Cardiac fibroblast (primary cell): ENCODE measurements at regions not wholly inside any gene's neighbourhood (a gene's known extent, or its start where the extent isn't known, plus 50 kb on each side); places are given as distances from the start of the nearest gene placed in this dataset.

Source experiments
- DNase-seq, 2 donors: peaks; one replicate each; pipeline versions ENCODE4 v3.0.0 to v3.0.0-alpha.2; 2010; ENCODE audit warnings: low read depth in 2 of 2
- H3K4me3 ChIP-seq, 2 donors: replicated peaks in 1 of 2; 1 replicate in 1 of 2; 2 replicates in 1 of 2; pipeline ENCODE4 v1.5.1; 2011; ENCODE audit warnings: low read depth in 2 of 2, low read length in 2 of 2, mild to moderate bottlenecking in 2 of 2, moderate library complexity in 1 of 2
- TF ChIP-seq, protein P1 (sequence below): IDR thresholded peaks from one replicate; pipeline ENCODE4 v1.5.1; 2011; ENCODE audit warnings: low read depth, mild to moderate bottlenecking, low read length, inconsistent platforms

DNA sequence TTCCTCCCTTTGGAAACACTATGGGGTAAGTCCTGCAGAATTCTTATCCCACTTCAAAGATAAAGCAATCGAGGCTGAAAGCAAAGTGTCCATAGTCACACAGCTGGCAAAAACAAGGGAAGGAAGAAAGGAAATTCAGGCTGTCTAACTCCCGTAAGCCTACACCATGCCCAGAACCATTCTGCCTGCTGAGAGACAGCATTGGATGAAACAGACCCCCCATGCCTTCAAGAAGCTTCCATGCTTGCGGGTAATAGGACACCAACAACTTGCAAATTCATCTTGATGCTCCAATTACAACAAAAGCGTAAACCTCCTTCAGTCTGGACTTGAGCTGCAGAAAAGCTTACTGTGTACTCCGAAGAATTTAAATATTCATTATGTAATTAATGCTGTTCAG is 181.1 kb upstream of the WWC1 start:
- DNase-seq = no peak
- TF ChIP-seq, protein P1, sequence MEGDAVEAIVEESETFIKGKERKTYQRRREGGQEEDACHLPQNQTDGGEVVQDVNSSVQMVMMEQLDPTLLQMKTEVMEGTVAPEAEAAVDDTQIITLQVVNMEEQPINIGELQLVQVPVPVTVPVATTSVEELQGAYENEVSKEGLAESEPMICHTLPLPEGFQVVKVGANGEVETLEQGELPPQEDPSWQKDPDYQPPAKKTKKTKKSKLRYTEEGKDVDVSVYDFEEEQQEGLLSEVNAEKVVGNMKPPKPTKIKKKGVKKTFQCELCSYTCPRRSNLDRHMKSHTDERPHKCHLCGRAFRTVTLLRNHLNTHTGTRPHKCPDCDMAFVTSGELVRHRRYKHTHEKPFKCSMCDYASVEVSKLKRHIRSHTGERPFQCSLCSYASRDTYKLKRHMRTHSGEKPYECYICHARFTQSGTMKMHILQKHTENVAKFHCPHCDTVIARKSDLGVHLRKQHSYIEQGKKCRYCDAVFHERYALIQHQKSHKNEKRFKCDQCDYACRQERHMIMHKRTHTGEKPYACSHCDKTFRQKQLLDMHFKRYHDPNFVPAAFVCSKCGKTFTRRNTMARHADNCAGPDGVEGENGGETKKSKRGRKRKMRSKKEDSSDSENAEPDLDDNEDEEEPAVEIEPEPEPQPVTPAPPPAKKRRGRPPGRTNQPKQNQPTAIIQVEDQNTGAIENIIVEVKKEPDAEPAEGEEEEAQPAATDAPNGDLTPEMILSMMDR = no peak
- H3K4me3 ChIP-seq = no peak overlapping the region

DNA sequence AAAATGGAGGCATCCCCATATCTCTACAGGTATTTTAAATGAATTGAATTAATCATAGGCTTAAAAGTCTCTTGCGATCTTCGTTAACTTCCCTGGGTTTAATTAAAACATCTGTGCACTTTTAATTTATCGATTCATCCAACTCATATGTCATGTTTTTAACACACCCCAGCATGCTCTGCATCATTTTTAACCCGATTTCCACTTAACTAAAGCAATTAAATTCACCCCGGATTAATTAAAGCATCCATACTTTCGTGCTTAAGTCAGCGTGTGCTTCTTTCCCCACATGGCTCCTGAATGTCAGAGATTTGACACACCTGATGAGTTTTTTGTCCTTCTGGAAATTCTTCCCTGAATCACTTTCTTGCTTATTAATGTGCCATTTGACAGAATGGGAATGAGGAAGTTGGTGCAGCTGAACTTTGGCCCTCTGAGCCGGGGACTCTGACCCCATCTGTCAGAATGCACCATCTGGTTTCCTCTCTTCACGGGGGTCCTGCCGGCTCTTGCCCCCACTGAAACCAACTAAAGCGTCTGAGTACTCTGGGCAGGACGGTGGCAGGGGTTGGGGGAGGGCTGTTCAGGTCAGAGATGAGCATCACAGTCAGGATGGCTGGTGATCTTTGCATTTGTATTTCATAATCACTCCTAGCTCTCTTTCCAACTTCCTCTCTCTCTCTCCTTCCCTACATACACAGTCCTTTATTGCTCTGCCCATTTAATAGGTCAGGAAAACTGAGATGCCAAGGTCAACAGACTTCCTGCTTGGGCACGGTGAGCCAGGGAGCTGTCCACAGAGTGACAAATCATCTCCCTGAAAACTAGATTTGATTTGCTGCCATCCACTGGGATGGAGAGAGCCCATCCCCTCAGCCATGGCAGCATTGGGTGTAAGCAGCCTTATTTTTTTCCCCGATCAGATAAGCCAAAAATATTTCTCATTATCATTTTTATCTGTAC is 180.3 kb upstream of the WWC1 start:
- TF ChIP-seq, protein P1 = no peak
- DNase-seq = no peak
- no peak overlapping the region for H3K4me3 ChIP-seq

DNA sequence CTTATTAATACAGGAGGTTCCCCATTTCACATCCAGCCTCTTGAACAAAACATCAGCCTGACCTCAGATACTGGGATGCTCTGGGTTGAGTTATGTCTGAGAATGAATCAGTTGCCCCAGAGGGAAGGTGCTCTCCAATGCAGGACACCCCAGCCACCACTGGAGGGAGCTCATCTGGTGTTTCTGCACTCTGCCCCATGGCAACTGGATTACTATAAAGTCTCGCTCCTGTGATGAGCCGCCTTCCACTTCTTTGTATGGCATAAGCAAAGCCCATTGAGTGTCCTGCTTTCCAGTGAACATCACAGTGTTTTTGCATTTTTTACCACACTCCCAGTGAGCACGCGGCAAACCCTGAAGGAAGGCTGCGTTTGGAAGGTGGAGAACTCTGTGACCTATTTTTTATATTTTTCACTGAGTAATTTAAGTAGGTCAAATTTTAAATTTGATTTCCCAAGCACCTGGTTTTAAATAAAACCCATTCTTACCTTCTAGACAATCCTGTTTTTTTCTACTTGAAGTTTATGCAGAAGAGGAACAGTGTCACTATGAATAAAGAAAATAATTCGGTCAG is 176.9 kb upstream of the WWC1 start:
- TF ChIP-seq, protein P1 = peak; percentile 43
- DNase-seq = peak; percentile 14 to 43
- H3K4me3 ChIP-seq = no peak overlapping the region

DNA sequence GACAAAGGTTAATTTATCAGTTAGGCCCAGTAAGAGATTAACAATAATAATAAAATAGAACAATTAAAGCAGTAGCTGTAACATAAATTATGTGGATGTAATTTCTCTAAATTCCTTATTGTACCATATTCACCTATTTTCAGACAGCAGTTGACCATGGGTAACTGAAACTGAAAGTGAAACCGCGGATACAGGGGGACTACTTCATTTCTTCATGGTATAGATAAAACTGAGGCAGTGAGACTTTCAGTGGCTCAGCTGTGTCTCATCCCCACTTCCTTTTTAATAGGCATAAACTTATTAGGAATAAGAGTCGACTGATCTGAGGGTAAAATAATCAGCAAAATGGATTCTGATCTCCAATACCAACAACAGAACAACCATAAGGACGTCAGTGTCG is 174.0 kb upstream of the WWC1 start:
- no peak overlapping the region for H3K4me3 ChIP-seq
- no peak for DNase-seq
- TF ChIP-seq, protein P1 = no peak

DNA sequence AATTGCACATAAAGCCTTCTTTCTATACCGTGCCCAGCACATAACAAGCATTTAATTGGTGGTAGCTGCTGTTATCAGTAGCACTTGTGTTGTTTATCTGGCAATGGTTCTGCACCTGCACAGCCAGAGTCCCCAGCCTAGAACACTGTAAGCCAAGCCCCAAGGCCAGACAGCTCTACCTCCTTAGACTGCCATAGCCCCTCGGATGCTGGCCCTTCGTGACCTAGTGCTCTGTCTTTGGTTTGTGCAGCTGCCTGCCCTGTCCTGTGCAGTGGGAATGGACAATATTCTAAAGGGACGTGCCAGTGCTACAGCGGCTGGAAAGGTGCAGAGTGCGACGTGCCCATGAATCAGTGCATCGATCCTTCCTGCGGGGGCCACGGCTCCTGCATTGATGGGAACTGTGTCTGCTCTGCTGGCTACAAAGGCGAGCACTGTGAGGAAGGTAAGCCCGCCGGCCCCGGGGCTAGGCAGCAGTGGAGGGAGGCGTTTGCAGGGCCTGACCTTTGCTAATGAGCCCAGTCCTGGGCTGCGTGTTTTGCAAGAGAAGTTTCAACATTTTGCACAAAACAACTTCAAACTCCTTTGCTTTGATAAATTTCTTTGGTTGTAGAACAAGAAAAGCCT is 173.3 kb upstream of the WWC1 start:
- DNase-seq = no peak
- TF ChIP-seq, protein P1 = no peak
- H3K4me3 ChIP-seq = no peak overlapping the region

DNA sequence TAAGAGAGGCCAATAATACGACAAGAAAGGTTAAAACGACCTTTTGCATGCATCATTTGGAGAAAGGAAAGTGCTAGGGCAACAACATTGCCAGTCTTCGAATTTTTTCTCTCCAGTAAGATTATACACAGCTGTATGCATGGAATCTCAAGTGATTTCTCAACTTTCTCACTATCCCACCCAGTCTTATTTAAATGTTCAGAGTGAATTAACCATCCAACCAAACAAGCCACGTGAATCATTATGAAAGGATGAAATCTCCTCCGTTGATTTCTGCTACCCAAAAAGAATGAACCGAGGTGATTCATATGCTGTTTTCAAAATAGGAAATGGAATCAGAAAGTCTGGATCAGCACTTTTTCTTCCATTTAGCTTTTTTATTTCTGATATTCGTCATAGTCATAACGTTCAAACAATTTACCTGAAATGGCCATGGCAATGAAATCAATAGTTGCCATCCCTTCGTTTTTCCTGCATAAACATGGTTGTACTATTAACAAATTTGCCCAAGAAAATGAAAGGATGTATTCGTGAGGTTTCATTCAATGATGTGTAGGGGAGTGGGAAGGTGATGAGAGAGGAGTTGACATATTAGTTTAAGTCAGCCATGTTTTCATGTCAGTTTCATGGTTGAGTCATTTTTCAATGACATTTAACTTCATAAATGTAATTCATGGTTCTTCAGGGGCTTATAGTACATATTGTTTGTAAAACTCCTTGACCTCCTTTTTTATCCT is 170.9 kb upstream of the WWC1 start:
- TF ChIP-seq, protein P1 = no peak
- no peak for DNase-seq
- no peak overlapping the region for H3K4me3 ChIP-seq
